PC-3 (cell line): ENCODE measurements at regions not wholly inside any gene's neighbourhood (a gene's known extent, or its start where the extent isn't known, plus 50 kb on each side); places are given as distances from the start of the nearest gene placed in this dataset.

Source experiments
- CTCF ChIP-seq: fragments of 300-600 bp; sonication (generic); conservative IDR thresholded peaks from 2 replicates; pipeline ENCODE4 v1.5.1; 2017; ENCODE audit warnings: antibody characterized with exemption, low read depth, mild to moderate bottlenecking, low read length
- EZH2 ChIP-seq: fragments of 300-600 bp; sonication (generic); IDR thresholded peaks from one replicate; pipeline ENCODE4 v1.6.1; 2017; ENCODE audit warnings: antibody characterized with exemption, mild to moderate bottlenecking, low read length; ENCODE audit not compliant: unreplicated experiment

- no peak for TF ChIP-seq CTCF
- TF ChIP-seq EZH2 = no peak
Observed at GRCh38 chr4:84171871-84172270, 327.2 kb downstream of the NKX6-1 start.
